Astrocyte (in vitro differentiated cells and primary cell): ENCODE measurements at regions not wholly inside any gene's neighbourhood (a gene's known extent, or its start where the extent isn't known, plus 50 kb on each side); places are given as distances from the start of the nearest gene placed in this dataset.

ENCODE experiments used
- EZH2 ChIP-seq: IDR thresholded peaks from 2 replicates; pipeline ENCODE4 v1.6.1; 2012; ENCODE audit warnings: mild to moderate bottlenecking, low read length, inconsistent platforms; ENCODE audit not compliant: insufficient read depth
- TF ChIP-seq, protein P1 (sequence below): IDR thresholded peaks from 2 replicates; pipeline ENCODE4 v1.5.1; 2011; ENCODE audit warnings: low read depth, mild to moderate bottlenecking, inconsistent platforms, low read length, moderate library complexity; ENCODE audit not compliant: insufficient read depth

DNA sequence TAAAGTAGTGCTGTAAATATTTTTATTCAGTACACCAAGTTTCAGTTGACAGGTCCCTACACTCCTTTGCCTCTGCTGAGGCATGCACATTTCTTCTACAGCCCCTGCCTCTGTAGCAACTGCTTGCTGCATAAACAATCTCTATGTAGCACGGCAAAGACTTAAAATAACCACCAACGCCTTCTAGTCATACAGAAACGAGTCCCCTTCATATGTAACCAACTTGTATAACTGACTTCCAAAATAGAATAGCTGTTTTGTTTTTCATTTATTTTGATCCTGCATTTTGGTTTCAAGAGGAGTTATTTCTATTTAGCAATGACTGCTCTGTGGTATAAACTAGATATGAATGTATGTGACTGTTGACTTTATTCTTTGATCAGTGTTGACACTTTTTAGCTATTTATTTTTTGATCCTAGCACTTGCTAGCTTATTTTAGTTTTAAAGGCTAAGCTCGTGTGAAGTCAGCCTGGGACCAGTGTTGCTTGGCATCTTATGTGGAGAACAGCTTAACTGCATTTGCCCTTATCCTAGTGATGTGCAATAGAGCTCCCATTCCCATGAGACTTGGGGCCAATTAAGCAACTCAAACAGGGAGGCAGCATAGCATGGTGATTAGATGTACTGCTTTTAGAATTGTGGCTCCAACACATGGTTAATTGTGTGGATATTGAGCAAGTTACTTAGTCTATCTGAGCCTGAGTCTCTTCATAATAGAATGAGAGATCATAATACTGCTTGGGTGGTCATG lies 79.6 kb downstream of the HRH4 start:
- TF ChIP-seq, protein P1, sequence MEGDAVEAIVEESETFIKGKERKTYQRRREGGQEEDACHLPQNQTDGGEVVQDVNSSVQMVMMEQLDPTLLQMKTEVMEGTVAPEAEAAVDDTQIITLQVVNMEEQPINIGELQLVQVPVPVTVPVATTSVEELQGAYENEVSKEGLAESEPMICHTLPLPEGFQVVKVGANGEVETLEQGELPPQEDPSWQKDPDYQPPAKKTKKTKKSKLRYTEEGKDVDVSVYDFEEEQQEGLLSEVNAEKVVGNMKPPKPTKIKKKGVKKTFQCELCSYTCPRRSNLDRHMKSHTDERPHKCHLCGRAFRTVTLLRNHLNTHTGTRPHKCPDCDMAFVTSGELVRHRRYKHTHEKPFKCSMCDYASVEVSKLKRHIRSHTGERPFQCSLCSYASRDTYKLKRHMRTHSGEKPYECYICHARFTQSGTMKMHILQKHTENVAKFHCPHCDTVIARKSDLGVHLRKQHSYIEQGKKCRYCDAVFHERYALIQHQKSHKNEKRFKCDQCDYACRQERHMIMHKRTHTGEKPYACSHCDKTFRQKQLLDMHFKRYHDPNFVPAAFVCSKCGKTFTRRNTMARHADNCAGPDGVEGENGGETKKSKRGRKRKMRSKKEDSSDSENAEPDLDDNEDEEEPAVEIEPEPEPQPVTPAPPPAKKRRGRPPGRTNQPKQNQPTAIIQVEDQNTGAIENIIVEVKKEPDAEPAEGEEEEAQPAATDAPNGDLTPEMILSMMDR: no peak
- no peak for TF ChIP-seq EZH2
